ENCODE measurements at regions not wholly inside any gene's neighbourhood (a gene's known extent, or its start where the extent isn't known, plus 50 kb on each side); places are given as distances from the start of the nearest gene placed in this dataset.
"Not testable (repeated sequence)": the region's sequence is repeated elsewhere in the genome, so short reads cannot be mapped to it uniquely, and the experiment has no call there.

GRCh38 chr14:103231376-103232019 lies 102.5 kb upstream of the EIF5 start:
- DNase-seq (ENCODE audit: low read depth in 3 of 3) = no peak

GRCh38 chr14:103232031-103232808 lies 101.8 kb upstream of the EIF5 start:
- no peak for DNase-seq (ENCODE audit: low read depth in 3 of 3)

- no peak for DNase-seq (ENCODE audit: low read depth in 3 of 3)
Measured at GRCh38 chr14:103232831-103233319, 101.2 kb upstream of the EIF5 start.

- no peak for DNase-seq (ENCODE audit: low read depth in 3 of 3)
Measured at GRCh38 chr14:103233328-103233727, 100.7 kb upstream of the EIF5 start.

GRCh38 chr14:103234826-103235225 lies 99.2 kb upstream of the EIF5 start:
- not testable (repeated sequence) for DNase-seq (ENCODE audit: low read depth in 3 of 3)

- not testable (repeated sequence) for DNase-seq (ENCODE audit: low read depth in 3 of 3)
Measured at GRCh38 chr14:103235506-103235905, 98.5 kb upstream of the EIF5 start.

GRCh38 chr14:103239751-103240150 lies 94.3 kb upstream of the EIF5 start:
- no peak for DNase-seq (ENCODE audit: low read depth in 3 of 3)

GRCh38 chr14:103241531-103241930 lies 92.5 kb upstream of the EIF5 start:
- no peak for DNase-seq (ENCODE audit: low read depth in 3 of 3)

- no peak for DNase-seq (ENCODE audit: low read depth in 3 of 3)
Measured at GRCh38 chr14:103243764-103244737, 90.0 kb upstream of the EIF5 start.

GRCh38 chr14:103245624-103246031 lies 88.4 kb upstream of the EIF5 start:
- DNase-seq (ENCODE audit: low read depth in 3 of 3) = not testable (repeated sequence)

GRCh38 chr14:103246070-103246469 lies 88.0 kb upstream of the EIF5 start:
- no peak for DNase-seq (ENCODE audit: low read depth in 3 of 3)

- DNase-seq (ENCODE audit: low read depth in 3 of 3) = no peak
Measured at GRCh38 chr14:103247169-103247606, 86.8 kb upstream of the EIF5 start.

GRCh38 chr14:103250181-103250580 lies 83.9 kb upstream of the EIF5 start:
- no peak for DNase-seq (ENCODE audit: low read depth in 3 of 3)

GRCh38 chr14:103250874-103251273 lies 83.2 kb upstream of the EIF5 start:
- no peak for DNase-seq (ENCODE audit: low read depth in 3 of 3)

GRCh38 chr14:103255555-103255954 lies 78.5 kb upstream of the EIF5 start:
- no peak for DNase-seq (ENCODE audit: low read depth in 3 of 3)

GRCh38 chr14:103256406-103256805 lies 77.6 kb upstream of the EIF5 start:
- DNase-seq (ENCODE audit: low read depth in 3 of 3) = no peak

- no peak for DNase-seq (ENCODE audit: low read depth in 3 of 3)
Measured at GRCh38 chr14:103257211-103257962, 76.7 kb upstream of the EIF5 start.

GRCh38 chr14:103258211-103258610 lies 75.8 kb upstream of the EIF5 start:
- DNase-seq (ENCODE audit: low read depth in 3 of 3) = no peak

GRCh38 chr14:103259184-103259583 lies 74.9 kb upstream of the EIF5 start:
- DNase-seq (ENCODE audit: low read depth in 3 of 3) = no peak

- DNase-seq (ENCODE audit: low read depth in 3 of 3) = no peak
Measured at GRCh38 chr14:103259801-103260628, 74.0 kb upstream of the EIF5 start.
